ENCODE measurements at regions not wholly inside any gene's neighbourhood (a gene's known extent, or its start where the extent isn't known, plus 50 kb on each side); places are given as distances from the start of the nearest gene placed in this dataset.

DNA sequence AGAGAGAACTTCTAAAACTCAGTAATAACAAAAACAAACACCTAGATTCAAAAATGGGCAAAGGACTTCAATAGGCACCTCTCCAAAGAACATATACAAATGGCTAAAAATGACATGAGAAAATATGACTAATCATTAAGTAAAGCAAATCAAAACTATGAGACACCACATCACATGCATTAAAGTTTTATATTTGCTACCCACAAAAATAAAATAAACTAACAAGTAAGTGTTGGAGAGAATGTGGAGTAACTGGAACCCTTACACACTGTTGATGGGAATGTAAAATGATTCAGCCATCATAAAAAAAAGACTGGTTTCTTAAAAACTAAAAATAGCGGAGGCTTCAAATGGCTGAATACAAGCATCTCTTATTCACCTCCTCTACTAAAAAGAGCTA, 262.1 kb upstream of the PKN2 start:
- TF ChIP-seq, protein P1, sequence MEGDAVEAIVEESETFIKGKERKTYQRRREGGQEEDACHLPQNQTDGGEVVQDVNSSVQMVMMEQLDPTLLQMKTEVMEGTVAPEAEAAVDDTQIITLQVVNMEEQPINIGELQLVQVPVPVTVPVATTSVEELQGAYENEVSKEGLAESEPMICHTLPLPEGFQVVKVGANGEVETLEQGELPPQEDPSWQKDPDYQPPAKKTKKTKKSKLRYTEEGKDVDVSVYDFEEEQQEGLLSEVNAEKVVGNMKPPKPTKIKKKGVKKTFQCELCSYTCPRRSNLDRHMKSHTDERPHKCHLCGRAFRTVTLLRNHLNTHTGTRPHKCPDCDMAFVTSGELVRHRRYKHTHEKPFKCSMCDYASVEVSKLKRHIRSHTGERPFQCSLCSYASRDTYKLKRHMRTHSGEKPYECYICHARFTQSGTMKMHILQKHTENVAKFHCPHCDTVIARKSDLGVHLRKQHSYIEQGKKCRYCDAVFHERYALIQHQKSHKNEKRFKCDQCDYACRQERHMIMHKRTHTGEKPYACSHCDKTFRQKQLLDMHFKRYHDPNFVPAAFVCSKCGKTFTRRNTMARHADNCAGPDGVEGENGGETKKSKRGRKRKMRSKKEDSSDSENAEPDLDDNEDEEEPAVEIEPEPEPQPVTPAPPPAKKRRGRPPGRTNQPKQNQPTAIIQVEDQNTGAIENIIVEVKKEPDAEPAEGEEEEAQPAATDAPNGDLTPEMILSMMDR (IDR thresholded peaks at IDR 0.05): no peak
- TF ChIP-seq POLR2A (IDR thresholded peaks at IDR 0.05): no peak

All from body of pancreas (tissue), 4 donors.